ENCODE measurements at regions not wholly inside any gene's neighbourhood (a gene's known extent, or its start where the extent isn't known, plus 50 kb on each side); places are given as distances from the start of the nearest gene placed in this dataset.

- no peak for TF ChIP-seq CTCF (IDR thresholded peaks at IDR 0.05)
- TF ChIP-seq POLR2A (IDR thresholded peaks at IDR 0.05) = no peak
These were observed 889.7 kb downstream of the ADGRL2 start for GRCh38 chr1:82690411-82690810.

Data from stomach (tissue), 4 donors.